DMS 273 (cell line): ENCODE measurements at regions not wholly inside any gene's neighbourhood (a gene's known extent, or its start where the extent isn't known, plus 50 kb on each side); places are given as distances from the start of the nearest gene placed in this dataset.
A peak's percentile ranks its signal among the peaks of the same experiment; 100 is the strongest.
"Not testable (repeated sequence)": the region's sequence is repeated elsewhere in the genome, so short reads cannot be mapped to it uniquely, and the experiment has no call there.

Experiments used
- DNase-seq: peaks from one replicate; lab custom pipeline; 2025; ENCODE audit not compliant: unreplicated experiment; lab: John Stamatoyannopoulos, UW

DNA sequence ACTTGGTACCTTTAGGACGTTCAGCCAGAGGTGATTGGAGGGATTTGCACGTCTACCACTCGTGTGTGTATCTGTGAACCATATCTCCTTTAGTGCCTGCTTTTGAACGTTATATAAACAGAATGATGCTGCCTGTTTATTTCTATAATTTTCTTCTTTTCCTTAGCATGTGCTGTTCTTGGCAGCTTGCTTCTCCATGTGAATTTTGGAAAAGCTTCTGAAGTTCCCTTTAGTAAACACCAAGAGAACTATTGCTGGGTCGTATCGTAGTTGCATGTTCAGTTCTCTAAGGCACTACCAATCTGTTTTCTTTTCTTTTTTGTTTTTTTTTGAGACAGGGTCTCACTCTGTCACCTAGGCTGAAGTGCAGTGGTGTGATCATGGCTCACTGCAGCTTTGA is 73.8 kb upstream of the FANCC start:
- not testable (repeated sequence) for DNase-seq

- no peak for DNase-seq
Measured at GRCh38 chr9:95389373-95389772, 71.9 kb upstream of the FANCC start.

DNA sequence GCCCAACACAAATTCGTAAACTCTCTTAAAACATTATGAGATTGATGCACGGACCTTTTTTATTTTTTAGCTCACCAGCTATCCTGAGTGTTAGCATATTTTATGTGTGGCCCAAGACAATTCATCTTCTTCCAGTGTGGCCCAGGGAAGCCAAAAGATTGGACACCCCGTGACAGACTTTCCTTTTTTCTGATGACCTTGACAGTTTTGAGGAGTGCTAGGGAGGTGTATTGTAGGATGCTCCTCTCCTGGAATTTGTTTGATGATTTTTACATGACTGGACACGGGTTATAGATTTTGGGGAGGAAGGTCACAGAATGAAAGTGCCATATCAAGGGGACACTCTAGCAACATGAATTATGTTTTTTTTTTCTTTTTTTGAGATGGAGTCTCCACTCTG is 69.3 kb upstream of the FANCC start:
- no peak for DNase-seq

GRCh38 chr9:95385521-95385920 is 68.0 kb upstream of the FANCC start:
- DNase-seq: peak; percentile 68

DNA sequence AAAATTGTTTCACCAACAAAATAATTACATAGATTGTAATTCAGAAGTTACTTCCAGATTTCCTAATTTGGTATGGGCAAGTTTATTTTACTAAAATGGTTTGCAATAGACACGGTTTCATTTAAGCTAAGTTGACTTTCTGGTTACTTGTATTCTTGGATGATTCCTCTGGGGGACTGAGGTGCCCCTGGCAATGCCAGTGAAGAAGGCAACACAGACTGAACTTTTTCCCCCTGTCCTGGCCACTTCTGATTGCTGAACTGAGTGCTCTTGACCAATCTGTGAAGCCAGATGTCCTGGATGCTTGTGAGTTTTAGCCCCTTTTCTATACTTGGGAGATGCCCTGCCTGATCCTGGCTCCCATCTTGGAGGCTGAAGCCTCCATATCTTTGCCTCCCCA is 66.3 kb upstream of the FANCC start:
- DNase-seq: peak; percentile 19

- peak; percentile 59 for DNase-seq
Measured at GRCh38 chr9:95383185-95383676, 65.7 kb upstream of the FANCC start.

DNA sequence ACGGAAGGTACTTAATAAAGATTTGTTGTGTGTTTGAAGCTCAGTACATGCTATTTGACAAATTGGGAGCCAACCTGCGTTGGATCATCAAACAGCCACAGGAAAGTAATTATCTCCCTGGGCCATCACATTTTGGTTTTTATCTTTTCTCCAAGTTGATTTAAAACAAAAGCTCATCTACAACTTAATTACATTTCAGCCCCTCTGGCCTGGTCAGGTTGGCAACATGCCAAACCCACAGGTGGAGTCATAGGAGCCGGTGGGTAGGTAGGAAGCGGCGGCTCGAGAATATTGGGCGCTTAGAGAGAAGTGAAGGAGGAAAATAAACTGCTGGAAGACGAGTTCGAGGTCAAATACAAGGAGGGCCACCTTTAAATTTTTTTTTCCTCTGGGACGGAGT is 64.9 kb upstream of the FANCC start:
- DNase-seq: no peak

DNA sequence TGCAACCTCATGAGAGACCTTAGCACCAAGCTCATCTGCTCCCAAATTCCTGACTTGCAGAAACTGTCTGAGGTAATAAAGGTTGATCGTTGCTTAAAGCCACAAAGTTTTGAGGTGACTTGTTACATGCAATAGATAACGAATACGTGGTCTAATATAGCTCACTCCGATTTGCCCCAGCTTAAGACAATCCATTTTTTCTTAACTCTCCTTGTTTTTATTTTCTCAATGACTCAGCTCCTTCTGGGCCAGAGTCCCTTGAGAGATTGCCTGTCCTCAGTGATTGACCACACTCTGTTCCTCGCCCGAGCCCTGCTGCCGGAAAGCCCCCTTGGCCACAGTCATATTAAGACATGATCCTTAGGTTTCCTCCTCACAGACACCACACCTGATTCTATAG is 63.7 kb upstream of the FANCC start:
- DNase-seq: no peak

GRCh38 chr9:95379630-95380029 is 62.1 kb upstream of the FANCC start:
- DNase-seq: peak; percentile 16

- no peak for DNase-seq
Measured at GRCh38 chr9:95373782-95374487, 56.4 kb upstream of the FANCC start.

DNA sequence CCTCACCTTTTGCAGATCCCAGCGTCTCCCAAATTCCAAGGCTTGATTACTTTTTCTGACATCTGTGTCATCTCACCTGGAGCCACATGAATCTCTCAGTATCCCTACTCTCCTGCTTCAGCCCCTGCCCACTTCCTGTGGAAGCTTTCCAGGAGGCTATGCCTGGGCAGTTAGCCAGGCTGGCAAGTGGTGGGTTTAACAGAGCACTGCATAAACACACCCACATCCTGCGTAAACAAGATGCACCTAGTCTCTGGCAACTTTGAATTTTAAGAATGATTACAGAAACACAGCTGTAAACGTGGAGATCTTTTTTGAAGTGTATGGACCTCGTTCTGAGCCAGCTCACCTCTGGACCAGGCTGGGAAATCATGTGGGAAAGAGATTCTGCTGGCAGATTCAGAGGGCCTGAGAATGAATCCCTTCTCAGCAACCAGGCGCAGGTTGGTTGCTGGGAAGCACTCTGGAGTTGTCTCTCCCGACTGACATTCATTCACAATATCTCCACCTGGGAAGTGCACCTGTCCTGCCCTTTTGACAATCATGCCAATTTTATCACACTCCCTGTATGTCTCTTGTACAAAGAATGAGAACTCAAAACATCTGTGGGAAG is 55.7 kb upstream of the FANCC start:
- peak; percentile 62 for DNase-seq

DNA sequence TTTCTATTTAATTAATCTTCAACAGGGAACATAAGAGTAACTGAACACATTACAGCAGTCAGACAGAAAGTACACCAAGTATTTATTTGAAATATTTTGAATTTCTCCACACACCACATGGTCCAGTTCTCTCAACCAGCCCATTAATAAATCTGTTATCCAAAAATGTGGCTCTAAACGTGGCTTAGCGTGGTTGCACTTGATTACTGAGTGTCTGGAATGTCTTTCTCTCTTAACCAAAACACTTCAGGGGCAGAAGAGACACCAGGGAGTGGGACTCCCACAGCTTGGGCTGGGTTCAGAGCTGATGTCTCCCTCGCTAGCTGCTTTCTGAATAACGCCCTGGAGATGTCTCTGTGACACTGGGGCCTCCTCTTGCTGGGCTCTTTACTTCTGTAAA is 52.6 kb upstream of the FANCC start:
- DNase-seq: no peak

GRCh38 chr9:95368377-95369160 is 51.1 kb upstream of the FANCC start:
- DNase-seq: no peak
